Uterus (tissue), 3 donors: ENCODE measurements at regions not wholly inside any gene's neighbourhood (a gene's known extent, or its start where the extent isn't known, plus 50 kb on each side); places are given as distances from the start of the nearest gene placed in this dataset.
A peak's percentile ranks its signal among the peaks of the same experiment; 100 is the strongest.

Experiments used
- DNase-seq, 2 donors: peaks; one replicate each; pipeline ENCODE4 v3.0.0-alpha.2; 2019 to 2020
- H3K27ac ChIP-seq, 2 donors: fragments of 200-600 bp; sonication (generic); 1 replicate in 1 of 2; 2 replicates in 1 of 2; pipeline ENCODE4 v1.5.1; 2016 to 2018
- H3K27me3 ChIP-seq, 2 donors: fragments of 200-600 bp; sonication (generic); one replicate each; pipeline ENCODE4 v1.5.1; 2018 to 2019; ENCODE audit warnings: control low read depth in 1 of 2
- H3K36me3 ChIP-seq, 2 donors: fragments of 200-600 bp; sonication (generic); one replicate each; pipeline ENCODE4 v1.5.1; 2019; ENCODE audit warnings: control low read depth in 1 of 2
- H3K4me1 ChIP-seq, 2 donors: fragments of 200-600 bp; sonication (generic); one replicate each; pipeline ENCODE4 v1.5.1; 2018 to 2019; ENCODE audit warnings: control low read depth in 1 of 2
- H3K4me3 ChIP-seq, 2 donors: fragments of 200-600 bp; sonication (generic); 1 replicate in 1 of 2; 2 replicates in 1 of 2; pipeline ENCODE4 v1.5.1; 2018 to 2019; ENCODE audit warnings: mild to moderate bottlenecking in 1 of 2
- H3K9me3 ChIP-seq, 2 donors: fragments of 200-600 bp; sonication (generic); one replicate each; pipeline ENCODE4 v1.5.1; 2019; ENCODE audit warnings: control low read depth in 1 of 2
- CTCF ChIP-seq, 4 experiments: fragments of 200-600 bp in 2 of 4; fragments of 450-650 bp in 2 of 4; sonication (generic) in 2 of 4; IDR thresholded peaks; one replicate each; pipeline ENCODE4 v1.5.1; 2016 to 2019; ENCODE audit warnings: antibody characterized with exemption in 4 of 4, mild to moderate bottlenecking in 2 of 4, moderate library complexity in 1 of 4
- POLR2A ChIP-seq, 2 donors: fragments of 450-650 bp; IDR thresholded peaks; one replicate each; pipeline ENCODE4 v1.6.1; 2016; ENCODE audit warnings: antibody characterized with exemption in 2 of 2, mild to moderate bottlenecking in 1 of 2, moderate library complexity in 1 of 2
- intact Hi-C: fragments of 100-400 bp; cut with DNase I; formaldehyde crosslinking; loops from one replicate; pipeline ENCODE4 v1.15.1; 2023; ENCODE audit warnings: low total_unique reads
- donor health status: DM: yes; HTN: yes; CAD: no.

- Histone ChIP-seq H3K36me3 (no peaks in the 10 kb centered on the region), H3K4me3 (no peak overlapping the region), H3K27me3 (no peaks in the 10 kb centered on the region), H3K27ac (no peak overlapping the region), H3K9me3 (no peaks in the 10 kb centered on the region), H3K4me1 (no peaks in the 10 kb centered on the region)
- TF ChIP-seq CTCF (IDR thresholded peaks at IDR 0.05) (no peak), POLR2A (IDR thresholded peaks at IDR 0.05) (no peak)
- no peak for DNase-seq
- intact Hi-C loops = no loop called here
Observed at GRCh38 chr2:224202281-224202865, 163.3 kb upstream of the SERPINE2 start.

GRCh38 chr2:224198436-224198835 is 159.3 kb upstream of the SERPINE2 start:
- no peak overlapping the region for H3K27ac ChIP-seq
- H3K27me3 ChIP-seq = no peaks in the 10 kb centered on the region
- no peak overlapping the region for H3K4me3 ChIP-seq
- intact Hi-C loops = no loop called here
- H3K9me3 ChIP-seq = no peaks in the 10 kb centered on the region
- DNase-seq = no peak
- TF ChIP-seq CTCF (IDR thresholded peaks at IDR 0.05) (no peak), POLR2A (IDR thresholded peaks at IDR 0.05) (no peak)
- no peaks in the 10 kb centered on the region for H3K36me3 ChIP-seq
- H3K4me1 ChIP-seq = no peaks in the 10 kb centered on the region

GRCh38 chr2:224196810-224197209 is 157.7 kb upstream of the SERPINE2 start:
- no peak for DNase-seq
- H3K27ac ChIP-seq = no peak overlapping the region
- TF ChIP-seq POLR2A (IDR thresholded peaks at IDR 0.05) = no peak
- TF ChIP-seq CTCF (IDR thresholded peaks at IDR 0.05) = no peak
- intact Hi-C loops = no loop called here
- H3K36me3 ChIP-seq = no peaks in the 10 kb centered on the region
- no peaks in the 10 kb centered on the region for H3K4me1 ChIP-seq
- no peaks in the 10 kb centered on the region for H3K9me3 ChIP-seq
- H3K4me3 ChIP-seq = no peak overlapping the region
- no peaks in the 10 kb centered on the region for H3K27me3 ChIP-seq

DNA sequence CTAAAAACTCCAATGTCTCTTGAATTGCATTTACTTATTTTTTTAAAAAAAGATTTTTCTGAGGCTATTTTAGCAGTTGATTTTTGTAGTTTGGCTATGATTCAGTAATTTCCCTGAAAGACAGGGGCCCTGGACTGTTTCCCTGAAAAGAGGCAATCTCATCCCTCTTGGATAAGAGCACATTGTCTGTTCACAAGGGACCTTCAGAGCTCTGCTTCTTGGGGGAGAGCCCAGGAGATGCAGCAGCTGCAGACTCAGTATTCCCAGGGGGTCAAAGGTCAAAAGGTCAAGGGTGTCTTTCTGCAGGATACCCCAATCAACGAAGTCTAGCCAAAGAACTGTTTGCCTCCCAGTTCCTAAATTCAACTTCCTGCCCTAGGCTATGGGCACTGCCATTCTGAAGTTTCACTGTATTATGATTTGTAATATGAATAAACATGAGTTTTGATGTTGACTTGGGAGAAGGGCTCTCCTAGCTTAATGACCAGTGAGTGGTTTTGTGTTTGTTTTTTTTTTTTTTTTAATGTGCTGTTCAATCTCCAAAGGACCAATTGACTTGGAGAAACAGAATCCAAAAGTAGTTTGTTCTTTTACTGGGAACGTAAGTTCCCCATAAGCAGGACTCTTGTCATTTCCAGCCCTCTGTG is 157.0 kb upstream of the SERPINE2 start:
- Histone ChIP-seq H3K4me3 (no peak overlapping the region), H3K4me1 (no peaks in the 10 kb centered on the region), H3K36me3 (no peaks in the 10 kb centered on the region), H3K27ac (no peak overlapping the region), H3K27me3 (no peaks in the 10 kb centered on the region), H3K9me3 (no peaks in the 10 kb centered on the region)
- DNase-seq = peak in 1 of 2 donors; percentile 28
- no peak for TF ChIP-seq POLR2A (IDR thresholded peaks at IDR 0.05)
- no peak for TF ChIP-seq CTCF (IDR thresholded peaks at IDR 0.05)
- intact Hi-C loops = no loop called here

DNA sequence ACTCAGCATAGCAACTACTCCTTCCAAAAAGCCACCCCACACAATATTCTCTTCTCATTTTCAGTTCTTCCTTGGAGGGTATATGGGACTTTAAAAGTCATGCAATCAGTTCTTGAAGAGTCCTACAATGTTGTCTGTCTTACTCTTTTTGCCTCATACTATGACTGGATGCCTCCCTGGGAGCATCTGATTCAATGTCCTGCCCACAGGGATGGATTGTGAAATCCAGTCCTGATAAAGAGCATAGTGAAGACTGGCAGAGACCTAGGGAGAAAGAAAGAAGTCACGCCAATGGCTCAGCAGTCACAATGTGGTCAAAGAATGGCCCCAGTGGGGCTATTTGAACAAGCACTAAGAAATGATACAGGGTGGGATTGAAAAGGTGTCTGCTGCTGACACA is 155.1 kb upstream of the SERPINE2 start:
- TF ChIP-seq POLR2A (IDR thresholded peaks at IDR 0.05) = no peak
- TF ChIP-seq CTCF (IDR thresholded peaks at IDR 0.05) = no peak
- Histone ChIP-seq H3K36me3 (no peaks in the 10 kb centered on the region), H3K27ac (no peak overlapping the region), H3K9me3 (no peaks in the 10 kb centered on the region), H3K4me1 (no peaks in the 10 kb centered on the region), H3K27me3 (no peaks in the 10 kb centered on the region), H3K4me3 (no peak overlapping the region)
- intact Hi-C loops = no loop called here
- DNase-seq = no peak
